AG04450 (cell line): ENCODE measurements at regions not wholly inside any gene's neighbourhood (a gene's known extent, or its start where the extent isn't known, plus 50 kb on each side); places are given as distances from the start of the nearest gene placed in this dataset.

Experiments
- CTCF ChIA-PET: fragments of 300-600, 350-600 bp; formaldehyde crosslinking; extraction: SDS; loops from one replicate; lab custom pipeline; 2022; ENCODE audit warnings: antibody characterized with exemption, inconsistent platforms; lab: Charles Lee
- POLR2A ChIA-PET: fragments of 350-600 bp; formaldehyde crosslinking; extraction: SDS; loops from one replicate; lab custom pipeline; 2021; ENCODE audit warnings: antibody characterized with exemption, inconsistent platforms; lab: Yijun Ruan, JAX
- DNase-seq: peaks from one replicate; pipeline ENCODE4 v3.0.0-alpha.2; 2011; ENCODE audit warnings: low read depth, low spot score
- H3K27ac ChIP-seq: one replicate; pipeline ENCODE4 v1.5.1; 2012; ENCODE audit warnings: low read depth, low read length, control low read depth
- H3K27me3 ChIP-seq: one replicate; pipeline ENCODE4 v1.6.0; 2012; ENCODE audit warnings: low read length; ENCODE audit not compliant: control insufficient read depth, insufficient read depth
- H3K4me3 ChIP-seq: 2 replicates; pipeline ENCODE4 v1.5.1; 2011; ENCODE audit warnings: mild to moderate bottlenecking, low read depth, low read length, control low read depth
- H3K9me3 ChIP-seq: 2 replicates; pipeline ENCODE4 v1.5.1; 2012; ENCODE audit warnings: low read length; ENCODE audit not compliant: control insufficient read depth, insufficient read depth
- TF ChIP-seq, protein P1 (sequence below): IDR thresholded peaks from 2 replicates; pipeline ENCODE4 v1.5.1; 2011; ENCODE audit warnings: low read depth, low read length, control low read depth, inconsistent platforms

DNA sequence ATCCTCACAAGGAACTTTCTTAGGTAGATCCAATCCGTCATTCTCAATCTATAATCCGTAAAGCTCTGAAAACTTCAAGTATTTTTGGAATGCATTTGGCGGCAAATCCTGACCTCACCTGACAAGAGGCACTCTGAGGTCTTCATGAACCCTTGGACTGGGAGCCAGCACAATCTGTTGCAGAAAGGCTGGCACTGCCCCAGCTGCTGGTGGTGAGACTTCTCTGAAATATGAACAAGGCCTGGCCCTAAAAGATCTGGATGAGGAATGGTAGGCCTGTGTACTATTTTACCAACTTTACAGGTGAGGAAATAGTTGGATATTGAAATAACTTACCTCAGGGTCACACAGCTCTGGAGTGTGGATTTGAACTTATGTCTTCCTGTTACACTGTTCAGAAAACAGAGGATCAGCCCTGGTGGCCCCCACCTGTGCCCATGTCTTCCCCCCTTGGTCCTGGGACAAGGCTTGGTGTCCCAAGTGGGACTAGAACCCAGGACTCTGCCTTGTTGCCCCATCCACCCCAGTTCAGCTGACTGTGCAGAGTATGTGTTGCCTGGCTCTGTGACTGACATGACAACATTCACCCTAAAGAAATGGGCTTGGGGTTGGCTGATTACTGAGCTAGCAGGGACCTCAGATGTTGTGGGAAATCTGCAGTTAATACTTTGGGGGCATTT, 471.4 kb downstream of the MN1 start:
- H3K27ac ChIP-seq, result no peak overlapping the region
- peaks cover 4% of the 10 kb centered on the region; the same call in 1 of the 2 replicates for H3K9me3 ChIP-seq
- POLR2A ChIA-PET, result no interaction called here
- CTCF ChIA-PET, result interaction anchor here (1.4 kb wide), 1 partner anchor 21 kb away, joined by 3 read pairs; no protein-coding TSS in a partner anchor
- H3K4me3 ChIP-seq, result no peak overlapping the region
- peaks cover 39% of the 10 kb centered on the region for H3K27me3 ChIP-seq
- TF ChIP-seq, protein P1, sequence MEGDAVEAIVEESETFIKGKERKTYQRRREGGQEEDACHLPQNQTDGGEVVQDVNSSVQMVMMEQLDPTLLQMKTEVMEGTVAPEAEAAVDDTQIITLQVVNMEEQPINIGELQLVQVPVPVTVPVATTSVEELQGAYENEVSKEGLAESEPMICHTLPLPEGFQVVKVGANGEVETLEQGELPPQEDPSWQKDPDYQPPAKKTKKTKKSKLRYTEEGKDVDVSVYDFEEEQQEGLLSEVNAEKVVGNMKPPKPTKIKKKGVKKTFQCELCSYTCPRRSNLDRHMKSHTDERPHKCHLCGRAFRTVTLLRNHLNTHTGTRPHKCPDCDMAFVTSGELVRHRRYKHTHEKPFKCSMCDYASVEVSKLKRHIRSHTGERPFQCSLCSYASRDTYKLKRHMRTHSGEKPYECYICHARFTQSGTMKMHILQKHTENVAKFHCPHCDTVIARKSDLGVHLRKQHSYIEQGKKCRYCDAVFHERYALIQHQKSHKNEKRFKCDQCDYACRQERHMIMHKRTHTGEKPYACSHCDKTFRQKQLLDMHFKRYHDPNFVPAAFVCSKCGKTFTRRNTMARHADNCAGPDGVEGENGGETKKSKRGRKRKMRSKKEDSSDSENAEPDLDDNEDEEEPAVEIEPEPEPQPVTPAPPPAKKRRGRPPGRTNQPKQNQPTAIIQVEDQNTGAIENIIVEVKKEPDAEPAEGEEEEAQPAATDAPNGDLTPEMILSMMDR, result no peak
- DNase-seq, result no peak

DNA sequence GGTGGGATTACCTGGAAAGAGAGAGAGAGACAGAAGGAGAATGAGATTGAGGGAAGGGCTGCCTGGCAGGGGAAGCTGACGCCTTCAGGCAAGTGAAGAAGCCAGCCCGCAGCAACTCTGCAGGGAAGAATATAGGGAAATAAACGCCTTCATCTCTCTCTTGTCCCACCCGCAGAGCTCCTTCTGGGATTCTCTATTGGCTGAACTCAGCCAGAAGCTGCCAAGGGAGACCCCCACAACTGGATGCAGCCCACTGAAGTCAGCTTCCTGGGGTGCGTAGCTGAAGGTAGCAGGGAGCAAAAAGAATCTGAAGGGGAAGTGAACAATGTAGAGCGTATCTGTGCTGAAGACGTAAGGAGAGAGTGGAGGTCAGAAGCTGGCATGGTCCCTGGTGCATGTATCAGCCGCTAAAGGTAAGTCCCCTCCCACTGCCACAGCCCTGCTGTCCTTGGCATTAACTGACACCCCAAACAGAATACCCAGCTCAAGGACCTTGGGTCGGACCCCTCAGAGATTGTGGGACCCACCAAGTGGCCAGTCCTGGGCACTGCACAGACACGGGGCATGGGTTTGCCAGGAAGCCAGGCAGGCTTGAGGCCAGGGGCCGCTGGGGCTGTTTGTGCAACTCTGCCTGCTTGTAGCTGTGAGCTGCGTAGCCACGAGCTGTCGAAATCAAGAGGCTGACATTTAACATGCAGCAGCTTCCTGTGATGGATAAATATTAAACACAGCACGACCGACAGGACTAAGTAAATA, 469.9 kb downstream of the MN1 start:
- Histone ChIP-seq H3K27ac (no peak overlapping the region), H3K27me3 (peaks cover 45% of the 10 kb centered on the region), H3K9me3 (peaks cover 4% of the 10 kb centered on the region; the same call in 1 of the 2 replicates), H3K4me3 (no peak overlapping the region)
- TF ChIP-seq, protein P1, result peak; percentile 54
- POLR2A ChIA-PET, result no interaction called here
- DNase-seq, result no peak
- CTCF ChIA-PET, result interaction anchor here (0.6 to 1.5 kb wide), 3 partner anchors 41 to 674 kb away, joined by 3 to 5 read pairs (median 4); no protein-coding TSS in a partner anchor

DNA sequence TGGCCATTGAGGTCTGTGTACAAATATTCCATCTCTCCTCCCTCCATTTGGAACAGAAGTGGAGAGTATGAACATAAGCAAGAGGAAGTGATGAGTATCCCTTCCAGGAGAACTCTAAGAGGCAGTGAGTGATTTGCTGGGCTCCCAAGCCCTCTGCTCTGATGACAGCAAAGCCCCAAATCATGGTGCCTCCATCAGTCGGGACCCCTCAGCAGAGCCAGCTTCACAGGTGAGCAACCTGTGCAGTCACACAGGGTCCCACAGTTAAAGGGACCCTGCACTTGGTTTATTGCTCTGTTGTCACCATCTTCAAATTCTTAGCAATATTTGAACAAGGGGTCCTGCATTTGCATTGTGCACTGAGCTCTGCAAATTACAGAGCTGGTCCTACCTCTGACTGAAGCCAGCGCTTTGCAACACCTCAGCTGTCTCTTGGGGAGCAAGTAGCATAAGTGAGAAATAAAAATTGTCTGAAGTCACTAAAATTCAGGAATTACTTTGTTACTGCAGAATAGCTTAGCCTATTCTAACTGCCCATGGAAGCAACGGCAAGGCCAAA, 466.4 kb downstream of the MN1 start:
- Histone ChIP-seq H3K9me3 (peaks cover 4% of the 10 kb centered on the region; the same call in 1 of the 2 replicates), H3K27me3 (peaks cover 43% of the 10 kb centered on the region), H3K27ac (no peak overlapping the region), H3K4me3 (no peak overlapping the region)
- DNase-seq, result no peak
- TF ChIP-seq, protein P1, result no peak
- ChIA-PET POLR2A (no interaction called here), CTCF (interaction anchor here (0.5 to 0.6 kb wide), 2 partner anchors 48 to 544 kb away, joined by 3 to 5 read pairs; no protein-coding TSS in a partner anchor)

DNA sequence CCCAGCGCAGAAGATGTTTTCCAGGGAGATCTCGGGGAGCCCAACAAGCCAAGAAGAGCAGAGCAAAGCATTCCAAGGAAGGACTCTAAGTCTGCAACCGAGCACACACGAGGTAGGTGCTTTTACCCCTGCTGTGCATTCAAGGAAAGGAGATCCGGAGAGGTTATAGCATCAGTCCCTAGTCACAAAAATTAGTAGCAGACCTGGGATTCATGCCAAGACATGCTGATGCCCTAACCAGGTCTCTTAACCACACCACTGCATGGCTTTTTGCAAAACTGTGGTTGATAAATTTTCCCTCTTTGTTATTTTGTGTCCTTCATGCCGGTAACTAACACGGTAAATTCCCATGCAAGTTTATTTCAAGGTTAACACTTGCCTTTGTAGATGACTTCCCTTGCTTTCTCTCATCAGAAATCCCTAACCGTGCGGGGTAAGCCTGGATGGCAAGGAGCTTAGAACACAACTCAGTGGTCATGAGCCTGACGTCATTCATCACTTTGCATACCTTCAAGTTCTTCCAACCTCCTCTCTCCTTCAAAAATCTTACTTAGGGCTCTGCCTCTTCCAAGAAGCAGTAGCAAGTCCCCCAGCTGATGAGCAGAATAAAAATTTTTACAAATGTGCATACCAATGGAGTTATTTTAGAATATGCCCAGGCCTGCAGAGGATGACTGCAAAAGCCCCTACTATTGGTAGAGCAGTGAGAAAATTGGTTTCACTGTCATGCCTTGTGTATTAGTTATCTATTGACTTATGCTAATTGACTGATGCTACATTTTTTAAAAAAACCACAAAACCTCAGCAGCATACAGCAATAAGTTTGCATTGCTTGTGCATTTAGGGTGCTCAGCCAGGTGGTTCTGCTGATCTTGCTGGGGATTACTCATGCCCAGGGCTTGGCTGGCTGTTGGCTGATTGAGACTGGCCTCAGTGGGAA, 465.1 kb downstream of the MN1 start:
- ChIA-PET CTCF (no interaction called here), POLR2A (no interaction called here)
- Histone ChIP-seq H3K9me3 (peaks cover 4% of the 10 kb centered on the region; the same call in 1 of the 2 replicates), H3K27me3 (peaks cover 38% of the 10 kb centered on the region), H3K4me3 (no peak overlapping the region), H3K27ac (no peak overlapping the region)
- DNase-seq, result no peak
- TF ChIP-seq, protein P1, result no peak
